Sigmoid colon (tissue), 4 donors: ENCODE measurements at regions not wholly inside any gene's neighbourhood (a gene's known extent, or its start where the extent isn't known, plus 50 kb on each side); places are given as distances from the start of the nearest gene placed in this dataset.

ENCODE experiments used
- CTCF ChIP-seq, 4 experiments: fragments of 450-650 bp in 3 of 4; fragments of 200-600 bp in 1 of 4; IDR thresholded peaks; one replicate each; pipeline ENCODE4 v1.5.1; 2016 to 2019; ENCODE audit warnings: antibody characterized with exemption in 4 of 4, mild to moderate bottlenecking in 3 of 4, moderate library complexity in 2 of 4
- EP300 ChIP-seq, 4 donors: sonication (generic); formaldehyde crosslinking; IDR thresholded peaks; one replicate each; pipeline ENCODE4 v1.6.1; 2017; ENCODE audit warnings: antibody characterized with exemption in 4 of 4
- POLR2AphosphoS5 ChIP-seq, 4 donors: sonication (generic); formaldehyde crosslinking; IDR thresholded peaks; one replicate each; pipeline ENCODE4 v1.6.1; 2017; ENCODE audit warnings: antibody characterized with exemption in 4 of 4

- TF ChIP-seq EP300 (IDR thresholded peaks at IDR 0.05), result no peak
- TF ChIP-seq POLR2AphosphoS5 (IDR thresholded peaks at IDR 0.05), result no peak
- TF ChIP-seq CTCF (IDR thresholded peaks at IDR 0.05), result no peak
Measured at GRCh38 chr2:125274718-125275117, 1249.6 kb downstream of the CNTNAP5 start.
